KOPT-K1 (cell line): ENCODE measurements at regions not wholly inside any gene's neighbourhood (a gene's known extent, or its start where the extent isn't known, plus 50 kb on each side); places are given as distances from the start of the nearest gene placed in this dataset.

ENCODE experiments used
- H3K27ac ChIP-seq: fragments of 200-600 bp; sonication (generic); 2 replicates; pipeline ENCODE4 v1.5.1; 2016; ENCODE audit warnings: antibody characterized with exemption, mild to moderate bottlenecking, low read depth, low read length; ENCODE audit not compliant: poor library complexity, severe bottlenecking
- H3K36me3 ChIP-seq: fragments of 200-600 bp; sonication (generic); 2 replicates; pipeline ENCODE4 v1.5.1; 2017; ENCODE audit warnings: antibody characterized with exemption, mild to moderate bottlenecking, low read length, moderate library complexity; ENCODE audit not compliant: insufficient read depth
- H3K9me3 ChIP-seq: fragments of 200-600 bp; sonication (generic); 2 replicates; pipeline ENCODE4 v1.5.1; 2017; ENCODE audit warnings: antibody characterized with exemption, low read length, mild to moderate bottlenecking; ENCODE audit not compliant: insufficient read depth, poor library complexity, severe bottlenecking

DNA sequence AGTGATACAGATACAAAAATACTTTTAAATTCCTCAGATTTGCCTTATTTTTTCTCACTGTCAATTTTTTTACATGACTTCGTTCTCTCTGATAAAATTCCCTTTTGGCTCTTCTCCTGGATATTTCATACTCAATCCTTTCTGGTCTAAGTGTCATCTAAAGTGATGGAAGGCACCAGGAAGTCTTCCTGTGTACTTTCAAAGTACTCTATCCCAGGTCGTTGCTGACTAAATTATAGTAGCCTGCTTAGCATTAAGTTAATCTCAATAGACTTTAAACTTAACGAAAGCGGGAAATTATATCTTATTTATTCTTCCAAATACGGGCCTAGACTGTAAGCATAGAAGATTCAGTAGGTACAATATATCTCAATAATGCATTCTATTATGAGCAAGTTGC, 67.8 kb downstream of the CASP12 start:
- Histone ChIP-seq H3K36me3 (no peaks in the 10 kb centered on the region), H3K9me3 (no peaks in the 10 kb centered on the region), H3K27ac (no peak overlapping the region)

- Histone ChIP-seq H3K36me3 (no peaks in the 10 kb centered on the region), H3K9me3 (no peaks in the 10 kb centered on the region), H3K27ac (no peak overlapping the region)
Measured at GRCh38 chr11:104830080-104830479, 68.2 kb downstream of the CASP12 start.

GRCh38 chr11:104826772-104827171, 71.5 kb downstream of the CASP12 start:
- H3K27ac ChIP-seq, result no peak overlapping the region
- no peaks in the 10 kb centered on the region for H3K36me3 ChIP-seq
- H3K9me3 ChIP-seq, result no peaks in the 10 kb centered on the region

DNA sequence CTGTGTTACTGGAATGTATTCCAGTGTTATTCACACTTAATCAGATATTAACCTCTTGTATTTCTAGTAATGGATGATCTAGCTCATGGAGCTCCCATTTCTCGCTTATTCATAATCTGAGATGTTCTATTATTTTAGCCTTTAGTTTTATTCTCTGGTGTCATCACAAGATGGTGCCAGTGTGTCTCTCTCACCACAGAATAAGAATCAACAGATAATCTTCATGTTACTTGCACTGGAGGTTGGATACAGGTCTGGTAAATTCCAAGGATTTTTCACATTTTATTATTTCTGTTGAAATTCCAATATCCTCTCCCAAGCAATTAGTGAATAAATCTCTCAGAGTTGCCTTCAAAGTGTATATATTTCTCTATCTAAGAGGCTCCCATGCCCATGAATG, 74.6 kb downstream of the CASP12 start:
- H3K27ac ChIP-seq, result no peak overlapping the region
- no peaks in the 10 kb centered on the region for H3K9me3 ChIP-seq
- H3K36me3 ChIP-seq, result no peaks in the 10 kb centered on the region

GRCh38 chr11:104820431-104820830, 77.8 kb downstream of the CASP12 start:
- H3K27ac ChIP-seq, result no peak overlapping the region
- no peaks in the 10 kb centered on the region for H3K9me3 ChIP-seq
- H3K36me3 ChIP-seq, result no peaks in the 10 kb centered on the region

- Histone ChIP-seq H3K9me3 (no peaks in the 10 kb centered on the region), H3K36me3 (no peaks in the 10 kb centered on the region), H3K27ac (no peak overlapping the region)
Measured at GRCh38 chr11:104819603-104820002, 78.7 kb downstream of the CASP12 start.

DNA sequence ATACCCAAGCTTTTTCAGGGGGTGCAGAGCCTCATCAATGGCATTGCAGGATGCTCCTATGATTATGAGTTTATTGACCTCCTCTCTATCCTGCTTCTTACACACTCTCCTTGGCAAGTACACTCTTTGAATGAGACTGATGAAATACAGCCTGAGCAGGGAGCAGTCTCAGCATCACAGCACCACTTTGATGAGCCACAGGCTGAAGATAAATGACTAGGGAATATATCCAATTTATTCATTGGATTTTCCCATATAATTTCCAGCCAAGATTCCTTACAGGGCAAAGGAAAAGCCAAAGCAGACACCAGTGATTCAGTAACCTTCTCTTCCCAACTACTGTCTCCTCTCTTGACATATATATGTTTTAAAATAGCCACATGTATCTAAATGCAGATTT, 79.2 kb downstream of the CASP12 start:
- Histone ChIP-seq H3K9me3 (no peaks in the 10 kb centered on the region), H3K27ac (no peak overlapping the region), H3K36me3 (no peaks in the 10 kb centered on the region)

DNA sequence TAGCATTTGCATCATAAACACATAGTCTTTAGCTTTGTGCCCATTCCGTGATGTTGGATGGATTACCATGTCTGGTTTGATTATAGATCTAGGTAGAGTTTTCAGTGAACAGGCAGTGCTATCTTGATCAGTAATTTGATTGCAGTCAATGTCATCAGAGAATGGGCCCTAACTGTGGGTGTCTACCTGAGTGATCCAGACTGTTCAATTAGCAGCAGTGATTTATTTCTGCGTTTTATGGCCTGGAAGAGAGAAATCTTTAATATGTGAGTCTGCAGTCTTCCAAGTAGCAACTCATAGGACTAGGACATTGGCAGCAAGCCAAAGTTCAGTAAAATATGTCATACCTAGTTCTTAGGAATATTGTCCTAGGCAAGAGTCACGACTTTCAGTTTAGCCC, 80.3 kb downstream of the CASP12 start:
- Histone ChIP-seq H3K27ac (no peak overlapping the region), H3K9me3 (no peaks in the 10 kb centered on the region), H3K36me3 (no peaks in the 10 kb centered on the region)

DNA sequence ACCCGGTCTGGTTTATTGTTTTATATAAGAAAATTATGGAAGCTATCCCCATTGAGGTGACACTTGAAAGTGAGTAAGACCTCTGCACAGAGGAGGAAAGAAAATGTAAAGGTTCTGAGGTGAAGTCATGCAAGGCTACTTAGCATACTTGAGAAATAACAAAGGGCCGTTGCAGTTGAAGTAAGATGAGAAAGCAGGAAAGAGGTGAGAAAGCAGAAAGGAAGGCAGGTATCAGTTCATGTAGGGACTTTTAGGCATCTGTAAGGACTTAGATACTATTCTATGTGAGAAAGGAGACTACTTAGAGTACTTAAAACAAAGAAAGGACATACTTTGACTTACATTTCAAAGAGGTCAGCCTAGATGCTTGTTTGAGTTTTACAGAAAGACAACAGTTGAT, 84.7 kb downstream of the CASP12 start:
- H3K36me3 ChIP-seq, result no peaks in the 10 kb centered on the region
- no peak overlapping the region for H3K27ac ChIP-seq
- no peaks in the 10 kb centered on the region for H3K9me3 ChIP-seq

GRCh38 chr11:104812103-104812788, 86.0 kb downstream of the CASP12 start:
- Histone ChIP-seq H3K9me3 (no peaks in the 10 kb centered on the region), H3K36me3 (no peaks in the 10 kb centered on the region)

GRCh38 chr11:104803776-104804175, 94.5 kb downstream of the CASP12 start:
- Histone ChIP-seq H3K9me3 (no peaks in the 10 kb centered on the region), H3K27ac (no peak overlapping the region), H3K36me3 (no peaks in the 10 kb centered on the region)

More at GRCh38 chr11:104812103-104812788, 86.0 kb downstream of the CASP12 start:
- H3K27ac ChIP-seq, result no peak overlapping the region

GRCh38 chr11:104799251-104799650, 99.0 kb downstream of the CASP12 start:
- H3K27ac ChIP-seq, result peak overlapping the region; percentile 59
- H3K9me3 ChIP-seq, result peaks cover 7% of the 10 kb centered on the region
- no peaks in the 10 kb centered on the region for H3K36me3 ChIP-seq

DNA sequence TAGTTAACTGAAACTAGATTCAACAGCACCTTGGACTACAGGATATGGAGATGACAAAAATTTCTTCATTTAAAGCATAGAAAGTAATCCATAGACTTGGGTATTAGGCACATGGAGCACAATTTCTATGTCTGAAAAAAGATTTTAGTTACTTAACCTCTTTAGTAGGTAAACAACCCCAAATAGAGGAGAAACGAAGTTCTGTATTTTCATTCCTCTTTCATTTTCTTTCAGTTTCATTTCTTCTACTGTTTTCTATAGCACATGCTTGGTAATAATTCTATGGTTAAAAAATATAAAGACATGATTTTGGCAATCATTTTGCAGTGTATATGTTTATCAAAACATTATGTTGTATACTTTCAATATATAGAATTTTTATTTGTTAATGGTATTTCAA, 99.5 kb downstream of the CASP12 start:
- Histone ChIP-seq H3K9me3 (peaks cover 7% of the 10 kb centered on the region), H3K36me3 (no peaks in the 10 kb centered on the region), H3K27ac (peak overlapping the region; percentile 59)

GRCh38 chr11:104796301-104796700, 102.0 kb downstream of the CASP12 start:
- Histone ChIP-seq H3K36me3 (no peaks in the 10 kb centered on the region), H3K27ac (no peak overlapping the region), H3K9me3 (peaks cover 7% of the 10 kb centered on the region)

GRCh38 chr11:104795501-104796213, 102.6 kb downstream of the CASP12 start:
- Histone ChIP-seq H3K9me3 (peaks cover 7% of the 10 kb centered on the region), H3K27ac (no peak overlapping the region), H3K36me3 (no peaks in the 10 kb centered on the region)

DNA sequence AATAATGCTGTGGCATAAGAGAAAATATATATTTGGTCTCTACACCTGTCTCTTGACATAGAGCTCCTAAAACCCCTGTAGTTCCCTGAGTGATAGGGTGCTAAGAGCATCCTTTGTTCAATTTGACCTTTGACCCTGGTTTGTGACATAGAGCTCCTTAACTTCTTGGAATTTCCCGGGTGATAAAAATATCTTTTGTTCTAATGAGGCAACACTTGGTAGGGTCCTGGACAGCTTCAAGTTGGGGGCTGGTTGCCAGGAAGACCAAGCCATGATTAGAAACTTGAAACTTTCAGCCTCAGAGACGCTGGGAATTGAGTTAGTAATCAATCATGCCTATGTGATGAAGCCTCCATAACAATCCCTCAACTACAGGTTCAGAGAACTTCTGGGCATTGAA, 105.4 kb downstream of the CASP12 start:
- Histone ChIP-seq H3K27ac (no peak overlapping the region), H3K9me3 (peaks cover 7% of the 10 kb centered on the region), H3K36me3 (no peaks in the 10 kb centered on the region)
